Mesodermal cell (in vitro differentiated cells): ENCODE measurements at regions not wholly inside any gene's neighbourhood (a gene's known extent, or its start where the extent isn't known, plus 50 kb on each side); places are given as distances from the start of the nearest gene placed in this dataset.
"Not testable (repeated sequence)": the region's sequence is repeated elsewhere in the genome, so short reads cannot be mapped to it uniquely, and the experiment has no call there.

Experiments used
- H3K27ac ChIP-seq: 2 replicates; pipeline ENCODE4 v1.7.0; 2013; ENCODE audit warnings: mild to moderate bottlenecking, low read depth, low read length, moderate library complexity; ENCODE audit not compliant: severe bottlenecking
- H3K36me3 ChIP-seq: 2 replicates; pipeline ENCODE4 v1.7.1; 2013; ENCODE audit warnings: mild to moderate bottlenecking, low read length, moderate library complexity; ENCODE audit not compliant: control insufficient read depth, insufficient read depth
- H3K4me1 ChIP-seq: one replicate; pipeline ENCODE4 v1.7.1; 2013; ENCODE audit warnings: mild to moderate bottlenecking, low read length; ENCODE audit not compliant: insufficient read depth, control insufficient read depth, poor library complexity, severe bottlenecking
- H3K4me3 ChIP-seq: 2 replicates; pipeline ENCODE4 v1.7.0; 2013; ENCODE audit warnings: low read length, control low read depth, mild to moderate bottlenecking; ENCODE audit not compliant: insufficient read depth, poor library complexity, severe bottlenecking; ENCODE audit errors: extremely low read depth
- H3K9me3 ChIP-seq: 2 replicates; pipeline ENCODE4 v1.7.1; 2013; ENCODE audit warnings: mild to moderate bottlenecking, low read length, moderate library complexity; ENCODE audit not compliant: control insufficient read depth
- WGBS, 2 experiments: methylation state at CpG; one replicate each; pipeline ENCODE4 v1.1.5; 2013; ENCODE audit warnings: missing lambda C conversion rate in 2 of 2; ENCODE audit not compliant: insufficient coverage in 2 of 2; 5-methylcytosine and 5-hydroxymethylcytosine counted together

- Histone ChIP-seq H3K36me3 (no peaks in the 10 kb centered on the region), H3K27ac (no peak overlapping the region), H3K4me3 (no peak overlapping the region), H3K9me3 (no peaks in the 10 kb centered on the region), H3K4me1 (peaks cover 4% of the 10 kb centered on the region)
- WGBS, 2 experiments: 100% methylated on average over 2 of the region's 3 CpGs; no CpG with 5 or more reads in 1 of the 2 experiments
Measured at GRCh38 chr9:26789959-26790358, 102.6 kb downstream of the CAAP1 start.

GRCh38 chr9:26786564-26786963 lies 106.0 kb downstream of the CAAP1 start:
- Histone ChIP-seq H3K9me3 (no peaks in the 10 kb centered on the region), H3K4me3 (no peak overlapping the region), H3K4me1 (peaks cover 4% of the 10 kb centered on the region), H3K36me3 (no peaks in the 10 kb centered on the region), H3K27ac (no peak overlapping the region)
- 75% methylated on average over 1 to 2 of the region's 2 CpGs for WGBS, 2 experiments

GRCh38 chr9:26782899-26783298 lies 109.7 kb downstream of the CAAP1 start:
- no peaks in the 10 kb centered on the region for H3K36me3 ChIP-seq
- no peaks in the 10 kb centered on the region for H3K4me1 ChIP-seq
- H3K9me3 ChIP-seq: no peaks in the 10 kb centered on the region
- H3K4me3 ChIP-seq: no peak overlapping the region
- WGBS, 2 experiments: no CpG with 5 or more reads among the region's 1 CpG
- no peak overlapping the region for H3K27ac ChIP-seq

GRCh38 chr9:26781906-26782305 lies 110.7 kb downstream of the CAAP1 start:
- H3K36me3 ChIP-seq: no peaks in the 10 kb centered on the region
- no peak overlapping the region for H3K4me3 ChIP-seq
- no peaks in the 10 kb centered on the region for H3K4me1 ChIP-seq
- WGBS, 2 experiments: 0% methylated on average over 1 of the region's 1 CpG
- no peaks in the 10 kb centered on the region for H3K9me3 ChIP-seq
- H3K27ac ChIP-seq: no peak overlapping the region

- WGBS, 2 experiments: 73% methylated on average over 3 of the region's 3 CpGs; no CpG with 5 or more reads in 1 of the 2 experiments
- not testable (repeated sequence) for H3K9me3 ChIP-seq, H3K4me3 ChIP-seq, H3K36me3 ChIP-seq, H3K4me1 ChIP-seq, H3K27ac ChIP-seq
Measured at GRCh38 chr9:26780307-26780706, 112.3 kb downstream of the CAAP1 start.

GRCh38 chr9:26779062-26779461 lies 113.5 kb downstream of the CAAP1 start:
- no peak overlapping the region for H3K4me3 ChIP-seq
- H3K9me3 ChIP-seq: no peaks in the 10 kb centered on the region
- H3K27ac ChIP-seq: no peak overlapping the region
- H3K4me1 ChIP-seq: no peaks in the 10 kb centered on the region
- WGBS, 2 experiments: 100% methylated on average over 1 of the region's 3 CpGs; no CpG with 5 or more reads in 1 of the 2 experiments
- H3K36me3 ChIP-seq: no peaks in the 10 kb centered on the region

- H3K36me3 ChIP-seq: no peaks in the 10 kb centered on the region
- WGBS, 2 experiments: 70 to 86% methylated on average over 2 to 3 of the region's 3 CpGs
- no peaks in the 10 kb centered on the region for H3K9me3 ChIP-seq
- no peak overlapping the region for H3K4me3 ChIP-seq
- H3K27ac ChIP-seq: no peak overlapping the region
- no peaks in the 10 kb centered on the region for H3K4me1 ChIP-seq
Measured at GRCh38 chr9:26775391-26775790, 117.2 kb downstream of the CAAP1 start.

- H3K27ac ChIP-seq: no peak overlapping the region
- no peak overlapping the region for H3K4me3 ChIP-seq
- no peaks in the 10 kb centered on the region for H3K36me3 ChIP-seq
- H3K9me3 ChIP-seq: no peaks in the 10 kb centered on the region
- H3K4me1 ChIP-seq: no peaks in the 10 kb centered on the region
- 83% methylated on average over 2 to 3 of the region's 4 CpGs for WGBS, 2 experiments
Measured at GRCh38 chr9:26773056-26773455, 119.5 kb downstream of the CAAP1 start.

- WGBS, 2 experiments: 40 to 50% methylated on average over 2 of the region's 2 CpGs
- Histone ChIP-seq H3K9me3 (no peaks in the 10 kb centered on the region), H3K36me3 (no peaks in the 10 kb centered on the region), H3K4me1 (no peaks in the 10 kb centered on the region), H3K4me3 (no peak overlapping the region), H3K27ac (no peak overlapping the region)
Measured at GRCh38 chr9:26770821-26771220, 121.8 kb downstream of the CAAP1 start.

- no CpG with 5 or more reads among the region's 2 CpGs for WGBS, 2 experiments
- no peak overlapping the region for H3K27ac ChIP-seq
- no peaks in the 10 kb centered on the region for H3K9me3 ChIP-seq
- H3K36me3 ChIP-seq: no peaks in the 10 kb centered on the region
- no peak overlapping the region for H3K4me3 ChIP-seq
- no peaks in the 10 kb centered on the region for H3K4me1 ChIP-seq
Measured at GRCh38 chr9:26768145-26768544, 124.5 kb downstream of the CAAP1 start.

- no peak overlapping the region for H3K4me3 ChIP-seq
- H3K9me3 ChIP-seq: no peaks in the 10 kb centered on the region
- no peaks in the 10 kb centered on the region for H3K4me1 ChIP-seq
- H3K36me3 ChIP-seq: no peaks in the 10 kb centered on the region
- WGBS, 2 experiments: 100% methylated on average over 1 of the region's 2 CpGs; no CpG with 5 or more reads in 1 of the 2 experiments
- H3K27ac ChIP-seq: no peak overlapping the region
Measured at GRCh38 chr9:26760675-26761074, 131.9 kb downstream of the CAAP1 start.
